Thyroid gland (tissue), 4 donors: ENCODE measurements at regions not wholly inside any gene's neighbourhood (a gene's known extent, or its start where the extent isn't known, plus 50 kb on each side); places are given as distances from the start of the nearest gene placed in this dataset.

Experiments used
- POLR2A ChIP-seq, 2 donors: fragments of 450-650 bp; IDR thresholded peaks; one replicate each; pipeline ENCODE4 v1.6.1; 2017; ENCODE audit warnings: antibody characterized with exemption in 2 of 2, mild to moderate bottlenecking in 2 of 2, moderate library complexity in 1 of 2
- TF ChIP-seq, protein P1 (sequence below), 6 experiments: fragments of 200-600 bp in 3 of 6; fragments of 450-650 bp in 3 of 6; sonication (generic) in 3 of 6; IDR thresholded peaks; one replicate each; pipeline ENCODE4 v1.5.1; 2016 to 2019; ENCODE audit warnings: antibody characterized with exemption in 6 of 6, mild to moderate bottlenecking in 2 of 6, inconsistent platforms in 1 of 6, moderate library complexity in 1 of 6

DNA sequence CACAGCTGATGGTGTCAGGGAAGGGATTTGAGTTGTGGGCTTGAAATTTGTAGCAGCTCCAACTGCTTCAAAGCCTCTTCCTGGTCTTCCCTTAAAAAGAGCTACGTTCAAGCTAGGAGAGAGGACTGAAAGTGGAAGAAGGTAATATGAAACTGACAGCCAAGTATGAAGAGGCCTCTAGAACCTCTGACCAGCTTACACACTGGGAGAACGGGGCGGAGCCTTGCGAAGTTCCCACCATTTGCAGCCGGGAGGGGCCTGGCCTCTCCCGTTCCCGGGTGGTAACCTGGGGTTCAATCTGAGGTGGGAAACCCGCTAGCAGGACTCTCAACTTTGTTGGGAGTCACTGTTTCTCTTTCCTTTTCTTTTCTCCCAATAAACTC is 97.8 kb upstream of the PDE10A start:
- TF ChIP-seq, protein P1, sequence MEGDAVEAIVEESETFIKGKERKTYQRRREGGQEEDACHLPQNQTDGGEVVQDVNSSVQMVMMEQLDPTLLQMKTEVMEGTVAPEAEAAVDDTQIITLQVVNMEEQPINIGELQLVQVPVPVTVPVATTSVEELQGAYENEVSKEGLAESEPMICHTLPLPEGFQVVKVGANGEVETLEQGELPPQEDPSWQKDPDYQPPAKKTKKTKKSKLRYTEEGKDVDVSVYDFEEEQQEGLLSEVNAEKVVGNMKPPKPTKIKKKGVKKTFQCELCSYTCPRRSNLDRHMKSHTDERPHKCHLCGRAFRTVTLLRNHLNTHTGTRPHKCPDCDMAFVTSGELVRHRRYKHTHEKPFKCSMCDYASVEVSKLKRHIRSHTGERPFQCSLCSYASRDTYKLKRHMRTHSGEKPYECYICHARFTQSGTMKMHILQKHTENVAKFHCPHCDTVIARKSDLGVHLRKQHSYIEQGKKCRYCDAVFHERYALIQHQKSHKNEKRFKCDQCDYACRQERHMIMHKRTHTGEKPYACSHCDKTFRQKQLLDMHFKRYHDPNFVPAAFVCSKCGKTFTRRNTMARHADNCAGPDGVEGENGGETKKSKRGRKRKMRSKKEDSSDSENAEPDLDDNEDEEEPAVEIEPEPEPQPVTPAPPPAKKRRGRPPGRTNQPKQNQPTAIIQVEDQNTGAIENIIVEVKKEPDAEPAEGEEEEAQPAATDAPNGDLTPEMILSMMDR (IDR thresholded peaks at IDR 0.05): no peak
- TF ChIP-seq POLR2A (IDR thresholded peaks at IDR 0.05): no peak
